Activated CD4-positive, alpha-beta T cell treated with anti-CD3 and anti-CD28 coated beads, Interleukin-2, Interleukin-4, amounts not matched to agents 100 ng/mL and 50 ng/mL, durations not matched to agents 16 hours and 8 hours (primary cell): ENCODE measurements at regions not wholly inside any gene's neighbourhood (a gene's known extent, or its start where the extent isn't known, plus 50 kb on each side); places are given as distances from the start of the nearest gene placed in this dataset.
"Not testable (repeated sequence)": the region's sequence is repeated elsewhere in the genome, so short reads cannot be mapped to it uniquely, and the experiment has no call there.

Source experiments
- DNase-seq: peaks from one replicate; pipeline ENCODE4 v3.0.0-alpha.2; 2020; ENCODE audit warnings: low spot score

- DNase-seq = no peak
Measured at GRCh38 chr12:58731096-58731495, 189.2 kb downstream of the LRIG3 start.

GRCh38 chr12:58732894-58733293, 187.4 kb downstream of the LRIG3 start:
- no peak for DNase-seq

DNA sequence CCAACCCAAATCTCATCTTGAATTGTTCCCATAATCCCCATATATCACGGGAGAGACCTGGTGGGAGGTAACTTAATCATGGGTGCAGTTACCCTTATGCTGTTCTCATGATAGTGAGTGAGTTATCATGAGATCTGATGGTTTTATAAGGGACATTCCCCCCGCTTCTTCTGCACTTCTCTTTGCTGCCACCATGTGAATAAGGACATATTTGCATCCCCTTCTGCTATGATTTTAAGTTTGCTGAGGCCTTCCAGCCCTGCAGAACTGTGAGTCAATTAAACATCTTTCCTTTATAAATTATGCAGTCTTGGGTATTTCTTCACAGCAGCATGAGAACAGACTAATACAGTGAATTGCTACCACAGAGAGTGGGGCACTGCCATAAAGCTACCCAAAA, 179.1 kb downstream of the LRIG3 start:
- no peak for DNase-seq

GRCh38 chr12:58745348-58746125, 174.8 kb downstream of the LRIG3 start:
- no peak for DNase-seq

- no peak for DNase-seq
Measured at GRCh38 chr12:58747533-58747932, 172.8 kb downstream of the LRIG3 start.

GRCh38 chr12:58750484-58750883, 169.8 kb downstream of the LRIG3 start:
- DNase-seq = no peak

DNA sequence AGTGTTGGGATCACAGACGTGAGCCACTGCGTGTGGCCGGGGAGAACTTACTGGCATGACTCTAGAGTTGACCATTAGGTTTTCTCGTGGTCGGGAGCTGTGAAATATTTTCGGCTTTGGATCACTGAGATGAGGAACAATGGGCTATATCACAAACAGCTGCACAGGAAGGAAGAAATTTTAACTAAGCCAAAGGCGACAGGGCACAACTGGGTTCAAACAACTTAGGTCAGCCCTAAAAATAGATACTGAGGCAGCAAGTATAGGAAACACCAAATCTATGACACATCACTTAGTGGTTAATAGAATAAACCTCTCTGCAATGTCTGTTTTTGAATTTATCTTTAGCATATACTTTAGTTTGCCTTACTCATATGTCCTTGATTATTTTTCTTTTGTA, 162.9 kb downstream of the LRIG3 start:
- DNase-seq = no peak

DNA sequence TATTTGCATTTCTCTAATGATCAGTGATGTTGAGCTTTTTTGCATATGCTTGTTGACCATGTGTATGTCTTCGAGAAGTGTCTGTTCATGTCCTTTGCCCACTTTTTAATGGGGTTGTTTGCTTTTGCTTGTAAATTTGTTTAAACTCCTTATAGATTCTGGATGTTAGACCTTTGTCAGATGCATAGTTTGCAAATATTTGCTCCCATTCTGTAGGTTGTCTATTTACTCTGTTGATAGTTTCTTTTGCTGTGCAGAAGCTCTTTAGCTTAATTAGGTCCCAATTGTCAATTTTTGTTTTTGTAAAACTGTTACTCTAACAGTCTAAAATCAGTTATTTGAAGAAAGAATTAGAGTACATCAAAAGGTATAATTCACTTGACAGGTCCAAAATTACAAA, 160.6 kb downstream of the LRIG3 start:
- DNase-seq = not testable (repeated sequence)

GRCh38 chr12:58761308-58761707, 159.0 kb downstream of the LRIG3 start:
- DNase-seq = no peak

DNA sequence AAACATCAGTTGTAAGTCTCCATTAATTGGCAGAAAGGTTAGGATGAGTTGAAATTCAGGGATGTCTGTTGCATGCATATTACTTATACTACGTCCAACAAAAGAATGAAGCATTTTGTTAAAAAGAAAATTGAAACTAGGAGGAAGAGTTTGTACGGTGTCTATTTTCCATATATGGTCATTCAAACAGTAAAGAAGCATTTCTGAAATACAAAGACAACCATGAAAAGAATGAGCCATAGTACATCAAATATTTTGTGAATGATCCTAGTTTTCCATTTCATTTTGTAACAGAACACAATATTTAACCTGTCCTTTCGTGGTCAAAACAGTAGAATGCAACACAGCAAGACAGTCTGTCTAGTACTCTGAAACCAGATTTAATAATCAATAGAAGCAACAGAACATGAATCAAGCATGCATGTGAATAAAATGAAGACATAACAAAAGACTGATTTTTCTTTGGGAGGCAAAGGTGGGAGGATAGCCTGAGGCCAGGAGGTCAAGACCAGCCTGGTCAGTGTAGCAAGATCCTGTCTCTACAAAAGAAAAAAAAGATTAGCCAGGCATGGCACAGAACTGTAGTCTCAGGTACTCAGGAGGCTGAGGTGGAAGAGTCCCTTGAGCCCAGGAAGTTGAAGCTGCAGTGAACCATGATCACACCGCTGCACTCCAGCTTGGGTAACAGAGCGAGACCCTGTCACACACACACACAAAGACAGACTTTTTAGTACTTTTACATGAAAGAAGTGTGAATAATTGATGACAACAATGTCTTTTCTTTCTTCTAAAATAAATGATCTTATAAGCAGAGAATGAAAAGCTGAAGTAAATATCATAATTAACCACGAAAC, 156.0 kb downstream of the LRIG3 start:
- no peak for DNase-seq

DNA sequence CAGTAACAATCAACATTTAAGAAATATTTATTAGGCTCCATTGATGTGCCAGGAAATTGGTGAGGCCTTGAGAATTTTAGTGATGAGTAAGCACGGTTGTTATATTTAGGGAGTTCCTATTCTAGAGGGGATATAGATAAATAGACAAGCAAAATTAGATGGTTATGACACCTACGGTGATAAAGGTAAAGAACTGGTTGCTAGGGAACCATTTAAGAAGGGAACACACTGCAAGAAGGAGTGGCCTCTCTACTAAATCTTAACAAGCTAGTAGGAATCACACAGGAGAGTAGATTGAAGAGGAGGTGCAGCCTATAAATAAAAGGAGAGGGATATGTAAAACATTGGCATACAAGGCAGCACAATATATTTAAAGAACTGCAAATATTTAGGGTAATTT, 155.2 kb downstream of the LRIG3 start:
- no peak for DNase-seq

DNA sequence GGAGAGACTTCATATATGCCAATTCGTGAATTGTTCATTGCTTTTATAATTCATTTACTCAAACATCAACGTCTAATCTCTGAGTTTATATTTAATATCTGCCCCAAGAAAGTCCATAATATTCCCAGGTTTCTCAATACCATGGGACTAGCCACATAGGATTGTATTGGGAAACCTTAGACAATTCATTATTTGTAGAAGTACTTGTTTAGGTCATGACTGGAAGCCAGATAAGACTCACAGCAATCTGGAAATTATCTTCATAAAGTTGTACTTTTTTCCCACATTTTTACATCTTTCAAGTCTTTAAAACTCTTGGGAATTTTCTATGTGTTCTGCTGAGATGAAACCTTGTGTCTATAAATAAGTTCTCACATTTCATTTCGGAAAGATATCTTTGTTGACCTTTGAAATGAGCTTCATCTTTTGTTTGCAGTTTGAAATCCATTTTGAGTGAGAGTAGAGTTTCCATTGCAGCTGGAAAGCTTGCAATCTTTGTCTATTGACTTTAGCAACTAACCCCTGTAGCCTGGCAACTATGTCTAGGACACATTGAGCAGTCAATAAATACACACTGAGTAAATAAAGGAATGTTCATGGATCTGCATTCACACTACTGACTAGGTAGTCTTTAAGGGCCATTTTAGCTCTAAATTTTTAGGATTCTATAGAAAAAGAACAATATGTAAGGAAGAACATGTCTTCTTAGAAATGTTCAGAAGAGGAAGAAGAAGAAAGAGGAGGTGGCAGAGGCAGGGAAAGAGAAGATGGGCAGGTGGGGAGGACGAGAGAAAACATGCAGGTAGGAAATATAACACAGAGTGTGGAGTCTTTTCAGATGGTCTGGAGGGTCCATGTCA, 154.4 kb downstream of the LRIG3 start:
- DNase-seq = no peak

DNA sequence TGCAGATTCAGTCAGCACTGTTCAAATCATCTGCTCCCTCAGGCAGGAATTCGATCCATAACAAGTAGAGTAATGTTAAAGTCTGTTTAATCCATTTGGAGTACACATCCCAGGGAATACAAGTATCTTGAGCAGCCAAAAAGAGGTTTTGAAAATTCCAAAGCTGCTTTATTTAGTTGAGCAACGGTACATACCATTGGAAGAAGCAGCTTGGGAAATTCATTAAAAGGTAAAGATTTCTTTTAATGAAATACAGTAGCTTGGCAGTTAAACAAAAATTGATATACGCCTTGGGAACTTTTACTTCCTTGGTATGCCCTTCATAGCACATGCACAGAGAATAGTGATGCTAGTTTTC, 153.8 kb downstream of the LRIG3 start:
- no peak for DNase-seq

- no peak for DNase-seq
Measured at GRCh38 chr12:58767496-58767895, 152.8 kb downstream of the LRIG3 start.

- no peak for DNase-seq
Measured at GRCh38 chr12:58773986-58774385, 146.3 kb downstream of the LRIG3 start.

GRCh38 chr12:58774731-58775130, 145.6 kb downstream of the LRIG3 start:
- no peak for DNase-seq

GRCh38 chr12:58775396-58775795, 144.9 kb downstream of the LRIG3 start:
- no peak for DNase-seq

- DNase-seq = no peak
Measured at GRCh38 chr12:58776144-58776543, 144.2 kb downstream of the LRIG3 start.

GRCh38 chr12:58777815-58778214, 142.5 kb downstream of the LRIG3 start:
- DNase-seq = no peak

DNA sequence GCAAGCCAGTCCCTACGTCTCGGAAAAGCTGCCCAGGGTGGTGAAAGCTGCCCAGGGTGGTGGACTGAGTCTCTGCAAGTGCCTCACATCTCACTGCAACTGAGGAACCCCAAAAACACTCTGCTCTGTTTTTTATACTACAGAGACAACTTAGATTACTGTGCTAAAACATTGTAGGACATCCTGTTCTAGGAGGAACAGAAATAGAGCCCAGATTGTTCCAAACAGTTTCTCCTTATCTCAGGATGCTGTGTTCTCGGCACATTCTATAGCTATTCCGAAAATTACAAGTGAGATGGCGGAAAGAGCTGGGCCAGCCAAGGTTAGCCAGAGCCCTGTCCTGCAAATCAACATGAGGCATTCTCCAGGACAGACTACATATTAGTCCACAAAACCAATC, 138.7 kb downstream of the LRIG3 start:
- no peak for DNase-seq

DNA sequence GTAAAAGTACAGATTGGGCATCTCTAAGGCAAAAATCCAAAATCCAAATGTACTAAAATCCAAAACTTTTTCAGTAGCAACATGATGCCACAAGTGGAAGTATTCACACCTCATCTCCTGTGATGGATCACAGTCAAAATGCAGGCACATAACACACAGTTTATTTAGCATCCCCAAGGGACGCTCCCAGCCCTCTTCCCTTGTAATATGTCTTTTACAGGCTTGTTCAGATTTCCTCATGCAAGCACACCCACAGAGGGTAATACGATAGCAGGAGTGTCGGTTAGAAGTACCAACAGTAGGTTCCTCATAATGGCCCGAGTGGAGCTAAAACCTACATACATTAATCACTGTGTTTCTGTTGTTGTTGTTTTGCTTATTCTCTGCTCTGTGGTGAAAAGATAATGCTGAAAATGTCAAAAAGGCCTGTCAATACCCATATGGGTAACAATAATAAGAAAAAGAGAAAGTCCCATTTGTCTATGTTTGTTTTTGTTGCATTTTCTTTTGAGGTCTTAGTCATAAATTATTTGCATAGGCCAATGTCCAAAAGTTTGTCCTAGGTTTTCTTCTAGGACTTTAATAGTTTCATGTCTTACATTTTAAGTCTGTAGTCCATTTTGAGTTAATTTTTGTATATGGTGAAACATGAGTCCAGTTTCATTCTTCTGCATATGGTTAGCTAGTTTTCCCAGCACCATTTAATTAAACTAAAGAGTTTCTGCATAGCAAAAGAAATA, 133.1 kb downstream of the LRIG3 start:
- DNase-seq = no peak

DNA sequence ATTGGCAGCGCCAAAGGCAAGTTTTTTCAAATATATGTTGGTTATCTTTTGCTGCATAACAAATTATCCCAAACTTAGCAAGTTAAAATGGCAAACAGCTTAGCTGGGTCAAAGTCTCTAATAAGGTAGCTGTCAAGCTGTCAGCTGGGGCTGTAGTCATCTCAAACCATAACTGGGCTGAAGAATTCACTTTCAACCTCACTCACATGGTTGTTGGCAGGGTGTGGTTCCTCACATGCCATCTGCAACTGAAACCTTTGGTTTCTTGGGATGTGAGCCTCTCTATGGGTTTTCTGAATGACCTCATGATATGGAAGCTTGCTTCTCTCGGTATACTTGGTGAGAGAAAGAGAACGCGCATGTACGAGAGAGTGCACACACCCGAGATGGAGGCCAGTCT, 125.4 kb downstream of the LRIG3 start:
- DNase-seq = no peak
